Esophagus muscularis mucosa (tissue), 2 donors: ENCODE measurements at regions not wholly inside any gene's neighbourhood (a gene's known extent, or its start where the extent isn't known, plus 50 kb on each side); places are given as distances from the start of the nearest gene placed in this dataset.
"Not testable (repeated sequence)": the region's sequence is repeated elsewhere in the genome, so short reads cannot be mapped to it uniquely, and the experiment has no call there.

Experiments
- POLR2A ChIP-seq: fragments of 450-650 bp; IDR thresholded peaks from one replicate; pipeline ENCODE4 v1.6.1; 2017; ENCODE audit warnings: antibody characterized with exemption, moderate library complexity, mild to moderate bottlenecking, low read depth
- POLR2AphosphoS5 ChIP-seq, 2 donors: sonication (generic); formaldehyde crosslinking; IDR thresholded peaks; one replicate each; pipeline ENCODE4 v1.6.1; 2017; ENCODE audit warnings: antibody characterized with exemption in 2 of 2

GRCh38 chr10:46720811-46721518, 142.0 kb downstream of the SYT15 start:
- not testable (repeated sequence) for TF ChIP-seq POLR2AphosphoS5 (IDR thresholded peaks at IDR 0.05); POLR2A
